Stimulated activated effector memory CD8-positive, alpha-beta T cell treated with anti-CD3 and anti-CD28 coated beads, Interleukin-12 subunit alpha, Interleukin-12 subunit beta, amount 100 ng/mL, for 72 hours (primary cell): ENCODE measurements at regions not wholly inside any gene's neighbourhood (a gene's known extent, or its start where the extent isn't known, plus 50 kb on each side); places are given as distances from the start of the nearest gene placed in this dataset.

ENCODE experiments used
- ATAC-seq: fragments of 150-1000 bp; cut with Tn5 transposase; 2 replicates; pipeline ENCODE4 v1.10.0; 2021
- DNase-seq, 2 donors: peaks; one replicate each; pipeline ENCODE4 v3.0.0; 2021 to 2022; ENCODE audit warnings: low spot score in 2 of 2
- H3K27ac Mint-ChIP-seq: one replicate; pipeline ENCODE4 v1.8.0; 2022; ENCODE audit warnings: mild to moderate bottlenecking, mixed read lengths
- H3K36me3 Mint-ChIP-seq: one replicate; pipeline ENCODE4 v1.8.0; 2022; ENCODE audit warnings: mild to moderate bottlenecking, mixed read lengths
- H3K4me1 Mint-ChIP-seq: one replicate; pipeline ENCODE4 v1.8.0; 2022; ENCODE audit warnings: mixed read lengths
- H3K4me3 Mint-ChIP-seq: one replicate; pipeline ENCODE4 v1.8.0; 2022; ENCODE audit warnings: mild to moderate bottlenecking, mixed read lengths
- H3K9me3 Mint-ChIP-seq: one replicate; pipeline ENCODE4 v1.8.0; 2022; ENCODE audit warnings: mixed read lengths

DNA sequence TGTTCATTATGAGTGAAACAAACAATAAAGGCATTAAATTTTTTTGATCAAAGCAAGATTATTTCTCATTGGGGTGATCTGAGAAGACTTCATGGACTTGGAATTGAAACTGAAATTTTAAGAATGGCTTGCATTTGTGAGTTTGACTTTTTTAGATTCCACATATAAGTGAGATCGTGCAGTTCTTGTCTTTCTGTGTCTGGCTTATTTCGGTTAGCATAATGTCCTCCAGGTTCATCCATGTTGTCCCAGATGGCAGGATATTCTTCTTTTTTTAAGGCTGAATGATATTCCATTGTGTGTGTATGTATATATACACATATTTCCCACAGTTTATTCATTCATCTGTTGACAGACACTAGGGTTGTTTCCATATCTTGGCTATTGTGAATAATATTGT, 716.5 kb downstream of the PRELID2 start:
- H3K27ac Mint-ChIP-seq = no peak overlapping the region
- no peak for DNase-seq
- H3K4me1 Mint-ChIP-seq = no peaks in the 10 kb centered on the region
- H3K9me3 Mint-ChIP-seq = peaks cover 16% of the 10 kb centered on the region
- ATAC-seq = no peak
- no peak overlapping the region for H3K4me3 Mint-ChIP-seq
- H3K36me3 Mint-ChIP-seq = no peaks in the 10 kb centered on the region

GRCh38 chr5:145118127-145118526, 717.0 kb downstream of the PRELID2 start:
- peaks cover 18% of the 10 kb centered on the region for H3K9me3 Mint-ChIP-seq
- no peaks in the 10 kb centered on the region for H3K36me3 Mint-ChIP-seq
- no peak overlapping the region for H3K27ac Mint-ChIP-seq
- no peak for ATAC-seq
- H3K4me1 Mint-ChIP-seq = no peaks in the 10 kb centered on the region
- DNase-seq = no peak
- no peak overlapping the region for H3K4me3 Mint-ChIP-seq

- Mint-ChIP-seq H3K4me1 (no peaks in the 10 kb centered on the region), H3K4me3 (no peak overlapping the region), H3K27ac (no peak overlapping the region), H3K36me3 (no peaks in the 10 kb centered on the region), H3K9me3 (peaks cover 19% of the 10 kb centered on the region)
- no peak for DNase-seq
- ATAC-seq = no peak
Observed at GRCh38 chr5:145117285-145117684, 717.9 kb downstream of the PRELID2 start.

GRCh38 chr5:145111420-145111819, 723.7 kb downstream of the PRELID2 start:
- DNase-seq = no peak
- Mint-ChIP-seq H3K4me3 (no peak overlapping the region), H3K4me1 (no peaks in the 10 kb centered on the region), H3K27ac (no peak overlapping the region), H3K9me3 (peaks cover 22% of the 10 kb centered on the region), H3K36me3 (no peaks in the 10 kb centered on the region)
- no peak for ATAC-seq

- Mint-ChIP-seq H3K9me3 (peaks cover 23% of the 10 kb centered on the region), H3K4me1 (no peaks in the 10 kb centered on the region), H3K27ac (no peak overlapping the region), H3K36me3 (no peaks in the 10 kb centered on the region), H3K4me3 (no peak overlapping the region)
- no peak for DNase-seq
- no peak for ATAC-seq
Observed at GRCh38 chr5:145110834-145111233, 724.3 kb downstream of the PRELID2 start.

GRCh38 chr5:145110181-145110580, 725.0 kb downstream of the PRELID2 start:
- ATAC-seq = no peak

GRCh38 chr5:145105384-145105783, 729.8 kb downstream of the PRELID2 start:
- H3K27ac Mint-ChIP-seq = no peak overlapping the region

More at GRCh38 chr5:145110181-145110580, 725.0 kb downstream of the PRELID2 start:
- DNase-seq = no peak
- Mint-ChIP-seq H3K27ac (no peak overlapping the region), H3K36me3 (no peaks in the 10 kb centered on the region), H3K4me3 (no peak overlapping the region), H3K4me1 (no peaks in the 10 kb centered on the region), H3K9me3 (peaks cover 25% of the 10 kb centered on the region)

DNA sequence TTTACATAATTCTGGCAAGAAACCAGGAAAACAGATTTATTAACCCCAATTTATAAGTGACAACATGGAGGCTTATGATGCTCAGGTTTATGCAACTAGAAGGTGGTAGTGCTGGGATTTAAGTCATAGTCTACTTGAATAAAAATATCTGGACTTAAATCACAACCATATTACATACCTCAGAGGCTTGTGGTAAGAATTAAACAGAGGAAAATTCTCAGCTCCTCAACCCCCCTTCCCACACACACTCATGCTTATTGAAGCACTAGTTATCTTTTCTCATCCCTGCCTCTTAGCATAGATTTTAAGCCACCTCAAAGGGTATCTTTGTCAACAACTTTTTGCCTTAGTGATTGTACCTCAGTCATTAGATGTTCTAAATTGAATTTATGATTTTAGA, 731.0 kb downstream of the PRELID2 start:
- Mint-ChIP-seq H3K4me1 (no peaks in the 10 kb centered on the region), H3K4me3 (no peak overlapping the region), H3K27ac (no peak overlapping the region), H3K36me3 (no peaks in the 10 kb centered on the region), H3K9me3 (peaks cover 10% of the 10 kb centered on the region)
- DNase-seq (no peak), ATAC-seq (no peak)

More at GRCh38 chr5:145105384-145105783, 729.8 kb downstream of the PRELID2 start:
- no peaks in the 10 kb centered on the region for H3K36me3 Mint-ChIP-seq
- DNase-seq = no peak
- H3K4me1 Mint-ChIP-seq = no peaks in the 10 kb centered on the region
- no peak for ATAC-seq
- no peak overlapping the region for H3K4me3 Mint-ChIP-seq
- H3K9me3 Mint-ChIP-seq = peaks cover 10% of the 10 kb centered on the region

GRCh38 chr5:145101246-145101645, 733.9 kb downstream of the PRELID2 start:
- H3K4me3 Mint-ChIP-seq = no peak overlapping the region
- DNase-seq (no peak), ATAC-seq (no peak)

DNA sequence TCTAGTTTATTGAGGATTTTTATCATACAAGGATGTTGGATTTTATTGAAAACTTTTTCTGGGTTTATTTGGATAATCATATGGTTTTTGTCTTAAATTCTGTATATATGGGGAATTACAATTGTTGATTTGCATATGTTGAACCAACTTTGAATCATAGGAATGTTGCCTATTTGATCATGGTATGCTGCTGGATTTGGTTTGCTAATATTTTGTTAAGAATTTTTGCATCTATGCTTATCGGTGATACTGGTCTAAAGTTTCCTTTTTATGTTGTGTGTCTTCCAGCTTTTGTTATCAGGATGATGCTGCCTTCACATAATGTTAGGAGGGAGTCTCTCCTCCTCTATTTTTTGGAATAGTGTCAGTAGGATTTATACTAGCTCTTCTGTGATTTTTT, 745.0 kb downstream of the PRELID2 start:
- Mint-ChIP-seq H3K4me1 (no peaks in the 10 kb centered on the region), H3K4me3 (no peak overlapping the region), H3K36me3 (no peaks in the 10 kb centered on the region), H3K9me3 (peaks cover 14% of the 10 kb centered on the region), H3K27ac (no peak overlapping the region)
- no peak for ATAC-seq
- no peak for DNase-seq

More at GRCh38 chr5:145101246-145101645, 733.9 kb downstream of the PRELID2 start:
- Mint-ChIP-seq H3K4me1 (no peaks in the 10 kb centered on the region), H3K36me3 (no peaks in the 10 kb centered on the region), H3K27ac (no peak overlapping the region), H3K9me3 (peaks cover 6% of the 10 kb centered on the region)

DNA sequence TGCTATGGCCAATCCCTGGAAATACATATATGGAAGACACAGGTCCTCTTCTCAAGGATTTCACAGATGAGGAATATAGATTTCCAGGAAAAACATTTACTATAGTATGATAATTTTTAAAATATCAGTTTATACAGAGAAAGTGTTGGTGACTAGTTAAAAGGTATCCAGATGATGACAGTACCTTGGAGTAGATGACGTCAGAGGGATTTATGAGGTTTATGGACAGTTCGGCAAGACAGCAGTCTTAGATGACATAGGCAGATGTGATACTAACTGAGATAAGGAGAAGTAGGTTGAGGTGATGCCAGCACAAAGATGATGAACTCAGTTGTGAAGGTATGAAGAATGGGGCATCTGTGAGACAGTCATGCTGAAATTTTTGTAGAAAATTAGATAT, 750.3 kb downstream of the PRELID2 start:
- H3K4me1 Mint-ChIP-seq = no peaks in the 10 kb centered on the region
- ATAC-seq (no peak), DNase-seq (no peak)
- H3K4me3 Mint-ChIP-seq = no peak overlapping the region
- no peaks in the 10 kb centered on the region for H3K36me3 Mint-ChIP-seq
- no peak overlapping the region for H3K27ac Mint-ChIP-seq
- peaks cover 17% of the 10 kb centered on the region for H3K9me3 Mint-ChIP-seq

DNA sequence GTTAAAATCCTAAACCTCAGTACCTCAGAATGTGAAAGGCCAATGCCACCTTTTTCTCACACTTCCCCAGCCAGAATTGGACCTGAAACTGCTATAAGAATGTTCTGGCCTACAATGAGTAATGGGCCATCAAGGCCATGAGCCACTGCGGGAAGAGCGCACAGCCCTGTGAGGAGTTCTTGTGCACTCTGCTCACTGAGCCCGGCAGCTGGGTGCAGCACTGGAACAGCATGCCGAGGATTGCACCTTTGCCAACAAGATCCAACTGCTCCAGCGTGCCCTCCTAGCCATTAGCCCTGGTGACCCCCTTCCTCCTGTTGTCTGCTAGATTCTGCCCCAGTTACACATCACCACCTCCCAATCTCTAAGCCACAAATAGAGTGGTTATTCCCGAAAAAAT, 758.1 kb downstream of the PRELID2 start:
- no peak overlapping the region for H3K27ac Mint-ChIP-seq
- H3K9me3 Mint-ChIP-seq = peaks cover 10% of the 10 kb centered on the region
- no peaks in the 10 kb centered on the region for H3K36me3 Mint-ChIP-seq
- peak; percentile 24 for ATAC-seq
- H3K4me1 Mint-ChIP-seq = no peaks in the 10 kb centered on the region
- DNase-seq = no peak
- H3K4me3 Mint-ChIP-seq = no peak overlapping the region

DNA sequence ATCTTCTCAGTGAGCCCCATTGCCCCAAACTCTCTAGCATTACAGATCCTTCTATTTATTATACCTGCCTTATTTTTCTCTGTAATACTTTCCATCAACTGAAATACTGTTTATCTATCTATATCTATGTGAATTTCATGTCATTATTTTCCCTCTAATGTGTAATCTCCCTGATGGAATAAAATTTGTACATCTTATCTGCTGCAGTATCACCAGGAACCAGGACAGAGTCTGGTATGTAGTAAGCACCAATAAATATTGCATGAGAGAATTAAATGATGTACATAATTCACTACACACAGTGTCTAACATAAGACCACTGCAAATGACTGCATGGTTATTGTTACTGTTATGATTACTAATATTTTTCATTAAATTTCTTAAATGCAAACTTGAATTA, 759.1 kb downstream of the PRELID2 start:
- H3K36me3 Mint-ChIP-seq = no peaks in the 10 kb centered on the region
- H3K27ac Mint-ChIP-seq = no peak overlapping the region
- ATAC-seq (no peak), DNase-seq (no peak)
- no peaks in the 10 kb centered on the region for H3K4me1 Mint-ChIP-seq
- H3K9me3 Mint-ChIP-seq = peaks cover 10% of the 10 kb centered on the region
- no peak overlapping the region for H3K4me3 Mint-ChIP-seq

- no peaks in the 10 kb centered on the region for H3K4me1 Mint-ChIP-seq
- no peak overlapping the region for H3K4me3 Mint-ChIP-seq
- peaks cover 7% of the 10 kb centered on the region for H3K9me3 Mint-ChIP-seq
- no peaks in the 10 kb centered on the region for H3K36me3 Mint-ChIP-seq
- ATAC-seq (no peak), DNase-seq (no peak)
- no peak overlapping the region for H3K27ac Mint-ChIP-seq
Observed at GRCh38 chr5:145072889-145073288, 762.3 kb downstream of the PRELID2 start.

GRCh38 chr5:145068721-145069120, 766.4 kb downstream of the PRELID2 start:
- no peaks in the 10 kb centered on the region for H3K4me1 Mint-ChIP-seq
- DNase-seq (no peak), ATAC-seq (no peak)
- H3K9me3 Mint-ChIP-seq = peaks cover 7% of the 10 kb centered on the region
- no peak overlapping the region for H3K27ac Mint-ChIP-seq
- no peaks in the 10 kb centered on the region for H3K36me3 Mint-ChIP-seq
- no peak overlapping the region for H3K4me3 Mint-ChIP-seq

GRCh38 chr5:145062280-145063062, 772.7 kb downstream of the PRELID2 start:
- H3K36me3 Mint-ChIP-seq = no peaks in the 10 kb centered on the region
- no peak overlapping the region for H3K27ac Mint-ChIP-seq
- ATAC-seq = no peak
- H3K4me1 Mint-ChIP-seq = no peaks in the 10 kb centered on the region
- H3K9me3 Mint-ChIP-seq = peaks cover 13% of the 10 kb centered on the region
- DNase-seq = no peak
- H3K4me3 Mint-ChIP-seq = no peak overlapping the region
